ENCODE measurements at regions not wholly inside any gene's neighbourhood (a gene's known extent, or its start where the extent isn't known, plus 50 kb on each side); places are given as distances from the start of the nearest gene placed in this dataset.

GRCh38 chr1:214848101-214848500 lies 234.4 kb upstream of the KCNK2 start:
- no peak for TF ChIP-seq EZH2 (IDR thresholded peaks at IDR 0.05; ENCODE audit: borderline replicate concordance, insufficient read depth, low read depth, low read length, poor library complexity, severe bottlenecking)
- no peak for TF ChIP-seq CTCF (IDR thresholded peaks at IDR 0.05)
- ChIA-PET POLR2A (no interaction called here), CTCF (no interaction called here)
- H4K20me1 ChIP-seq (ENCODE audit: control insufficient read depth, insufficient read depth, low read length, poor library complexity, severe bottlenecking) = no peaks in the 10 kb centered on the region
- Mint-ChIP-seq H3K4me1 (no peaks in the 10 kb centered on the region), H3K27ac (no peak overlapping the region), H3K9me3 (ENCODE audit: insufficient read depth) (peaks cover 4% of the 10 kb centered on the region), H3K27me3 (no peaks in the 10 kb centered on the region), H3K4me3 (no peak overlapping the region)
- H2AFZ ChIP-seq (ENCODE audit: insufficient read depth, low read depth, low read length, poor library complexity, severe bottlenecking) = no peak overlapping the region
- H3K4me1 ChIP-seq (ENCODE audit: control insufficient read depth in 2 of 2, insufficient read depth in 2 of 2, low read length in 2 of 2) = no peaks in the 10 kb centered on the region
- H3K9ac ChIP-seq (ENCODE audit: low read length) = no peak overlapping the region
- intact Hi-C loops (cut with micrococcal nuclease) = no loop called here
- no peak overlapping the region for H3K4me2 ChIP-seq (replicated peaks; ENCODE audit: low read depth, low read length, poor library complexity, severe bottlenecking)
- no peaks in the 10 kb centered on the region for H3K79me2 ChIP-seq (ENCODE audit: control insufficient read depth, insufficient read depth, low read length)
- no peak overlapping the region for H3K27ac ChIP-seq (ENCODE audit: low read length in 2 of 2)
- no peaks in the 10 kb centered on the region for H3K9me3 ChIP-seq (ENCODE audit: control extremely low read depth in 1 of 3, control insufficient read depth in 2 of 3, insufficient read depth in 1 of 3, low read length in 2 of 3)
- no peak overlapping the region for H3K4me3 ChIP-seq (ENCODE audit: control extremely low read depth in 1 of 5, extremely low read depth in 1 of 5, insufficient read depth in 1 of 5, low read depth in 2 of 5, low read length in 4 of 5)
- H3K27me3 ChIP-seq (replicated peaks in 1 of 4; ENCODE audit: control extremely low read depth in 1 of 4, control insufficient read depth in 3 of 4, insufficient read depth in 4 of 4, low read length in 3 of 4) = no peaks in the 10 kb centered on the region
- WGBS (ENCODE audit: insufficient coverage) = no CpG with 5 or more reads among the region's 2 CpGs
- no peak for DNase-seq
- H3K36me3 ChIP-seq (replicated peaks in 1 of 2; ENCODE audit: control extremely low read depth in 1 of 2, control insufficient read depth in 1 of 2, extremely low read depth in 1 of 2, insufficient read depth in 2 of 2, low read length in 1 of 2) = no peaks in the 10 kb centered on the region
- no peak for ATAC-seq (ENCODE audit: low read depth)

GRCh38 chr1:214850432-214851050 lies 232.0 kb upstream of the KCNK2 start:
- no peak overlapping the region for H3K27ac ChIP-seq (ENCODE audit: low read length in 2 of 2)
- no peaks in the 10 kb centered on the region for H3K36me3 ChIP-seq (replicated peaks in 1 of 2; ENCODE audit: control extremely low read depth in 1 of 2, control insufficient read depth in 1 of 2, extremely low read depth in 1 of 2, insufficient read depth in 2 of 2, low read length in 1 of 2)
- no peaks in the 10 kb centered on the region for H3K9me3 ChIP-seq (ENCODE audit: control extremely low read depth in 1 of 3, control insufficient read depth in 2 of 3, insufficient read depth in 1 of 3, low read length in 2 of 3)
- H2AFZ ChIP-seq (ENCODE audit: insufficient read depth, low read depth, low read length, poor library complexity, severe bottlenecking) = no peak overlapping the region
- no peaks in the 10 kb centered on the region for H3K79me2 ChIP-seq (ENCODE audit: control insufficient read depth, insufficient read depth, low read length)
- intact Hi-C loops (cut with micrococcal nuclease) = no loop called here
- POLR2A ChIA-PET = no interaction called here
- TF ChIP-seq EZH2 (IDR thresholded peaks at IDR 0.05; ENCODE audit: borderline replicate concordance, insufficient read depth, low read depth, low read length, poor library complexity, severe bottlenecking) = no peak
- no peak for TF ChIP-seq CTCF (IDR thresholded peaks at IDR 0.05)
- no peaks in the 10 kb centered on the region for H3K4me1 ChIP-seq (ENCODE audit: control insufficient read depth in 2 of 2, insufficient read depth in 2 of 2, low read length in 2 of 2)
- 90% methylated on average over 3 of the region's 3 CpGs for WGBS (ENCODE audit: insufficient coverage)
- H4K20me1 ChIP-seq (ENCODE audit: control insufficient read depth, insufficient read depth, low read length, poor library complexity, severe bottlenecking) = no peaks in the 10 kb centered on the region
- no peak overlapping the region for H3K4me3 ChIP-seq (ENCODE audit: control extremely low read depth in 1 of 5, extremely low read depth in 1 of 5, insufficient read depth in 1 of 5, low read depth in 2 of 5, low read length in 4 of 5)
- H3K9ac ChIP-seq (ENCODE audit: low read length) = no peak overlapping the region
- DNase-seq (no peak), ATAC-seq (ENCODE audit: low read depth) (no peak)
- CTCF ChIA-PET = no interaction called here
- peaks cover 4% of the 10 kb centered on the region for H3K9me3 Mint-ChIP-seq (ENCODE audit: insufficient read depth)
- no peaks in the 10 kb centered on the region for H3K27me3 Mint-ChIP-seq
- no peaks in the 10 kb centered on the region for H3K27me3 ChIP-seq (replicated peaks in 1 of 4; ENCODE audit: control extremely low read depth in 1 of 4, control insufficient read depth in 3 of 4, insufficient read depth in 4 of 4, low read length in 3 of 4)
- no peaks in the 10 kb centered on the region for H3K4me1 Mint-ChIP-seq
- no peak overlapping the region for H3K4me3 Mint-ChIP-seq
- H3K4me2 ChIP-seq (replicated peaks; ENCODE audit: low read depth, low read length, poor library complexity, severe bottlenecking) = no peak overlapping the region
- H3K27ac Mint-ChIP-seq = no peak overlapping the region
